HG02610 (cell line): ENCODE measurements at regions not wholly inside any gene's neighbourhood (a gene's known extent, or its start where the extent isn't known, plus 50 kb on each side); places are given as distances from the start of the nearest gene placed in this dataset.

Source experiments
- ATAC-seq: cut with Tn5 transposase; IDR thresholded peaks from one replicate; pipeline ENCODE4 v1.9.1; 2021; ENCODE audit warnings: mild to moderate bottlenecking, moderate library complexity; ENCODE audit not compliant: unreplicated experiment

GRCh38 chr4:185921583-185922555 lies 109.9 kb upstream of the SORBS2 start:
- ATAC-seq = no peak

GRCh38 chr4:185924458-185925044 lies 112.6 kb upstream of the SORBS2 start:
- no peak for ATAC-seq

DNA sequence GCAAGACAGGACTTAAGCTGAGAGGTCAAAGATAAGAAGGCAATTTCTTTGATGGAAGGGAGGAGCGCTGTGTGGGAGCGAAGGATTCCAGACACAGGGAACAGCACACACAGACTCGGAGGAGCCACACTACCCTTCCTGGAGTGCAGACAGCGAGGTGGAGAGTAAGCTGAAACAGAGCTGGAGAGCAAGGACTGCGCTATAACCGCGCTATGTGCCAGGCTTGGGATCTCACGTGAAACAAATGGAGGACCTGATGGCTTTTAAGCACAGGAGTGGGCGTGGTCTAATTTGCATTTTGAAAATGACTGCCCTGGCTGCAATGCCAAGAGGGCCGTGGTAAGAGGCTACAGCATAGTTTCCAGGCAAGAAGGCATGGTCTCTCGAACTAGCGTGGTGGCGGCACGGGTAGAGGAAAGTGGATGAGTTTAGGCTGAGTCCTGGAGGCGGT lies 113.9 kb upstream of the SORBS2 start:
- no peak for ATAC-seq

- no peak for ATAC-seq
These were observed 119.4 kb upstream of the SORBS2 start for GRCh38 chr4:185931375-185931774.

DNA sequence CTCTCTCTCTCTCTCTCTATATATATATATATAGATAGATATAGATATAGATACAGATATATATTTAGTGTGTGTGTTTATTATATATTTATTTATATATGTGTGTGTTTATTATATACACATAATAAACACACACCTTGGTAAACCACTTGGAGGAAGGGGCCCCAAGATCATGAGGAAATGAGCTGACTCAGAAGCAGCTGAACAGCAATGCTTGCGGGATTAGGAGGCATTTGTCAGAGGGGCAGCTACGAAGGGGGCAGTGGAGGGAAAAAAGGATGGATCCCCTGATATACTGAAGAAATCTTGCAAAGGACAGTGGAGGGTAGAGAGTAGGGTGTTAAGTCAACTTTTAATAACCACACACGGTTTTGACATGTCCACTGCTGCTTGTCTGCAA lies 120.0 kb upstream of the SORBS2 start:
- no peak for ATAC-seq

DNA sequence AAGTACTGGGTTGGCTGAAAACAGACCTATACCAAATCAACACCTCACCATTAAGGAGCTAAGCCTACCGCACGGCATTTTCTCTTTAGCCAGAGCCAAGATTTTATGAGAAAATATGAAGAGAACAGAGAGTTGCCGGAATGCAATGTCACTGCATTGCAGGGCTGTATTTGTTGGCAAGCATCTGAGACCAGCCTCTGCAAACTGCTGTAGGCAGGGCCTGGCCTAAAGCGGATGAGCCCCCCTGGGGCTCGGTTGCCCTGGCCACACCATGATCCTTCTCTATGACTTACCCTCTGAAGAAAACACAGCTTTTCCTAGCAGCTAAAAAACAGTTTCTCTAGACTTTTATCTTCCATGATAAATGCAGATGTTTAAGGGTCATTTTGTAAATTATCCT lies 120.5 kb upstream of the SORBS2 start:
- no peak for ATAC-seq

DNA sequence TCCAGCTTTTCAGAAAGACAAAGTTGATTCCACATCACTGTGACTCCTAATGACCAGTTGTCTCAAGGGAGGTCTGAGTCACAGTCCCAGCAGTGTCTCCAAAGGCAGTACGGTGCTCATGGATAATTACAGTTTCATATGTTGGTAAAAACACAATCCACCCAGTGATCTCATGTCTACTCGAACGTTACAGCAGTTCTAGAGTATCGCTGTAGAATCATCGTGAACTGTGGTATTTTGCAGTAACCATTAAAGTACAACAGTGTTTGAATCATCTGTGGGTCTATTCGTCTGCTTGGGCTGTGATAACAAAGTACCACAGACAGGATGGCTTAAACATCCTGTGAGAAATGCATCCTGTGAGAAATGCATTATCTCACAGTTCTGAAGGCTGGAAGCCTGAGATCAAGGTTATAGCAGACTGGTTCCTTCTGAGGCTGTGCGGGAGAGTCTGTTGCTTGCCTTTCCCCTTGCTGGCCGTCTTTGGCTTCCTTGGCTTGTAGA lies 121.1 kb upstream of the SORBS2 start:
- no peak for ATAC-seq

- no peak for ATAC-seq
These were observed 124.8 kb upstream of the SORBS2 start for GRCh38 chr4:185936650-185937376.

- ATAC-seq = no peak
These were observed 126.7 kb upstream of the SORBS2 start for GRCh38 chr4:185938654-185939053.

DNA sequence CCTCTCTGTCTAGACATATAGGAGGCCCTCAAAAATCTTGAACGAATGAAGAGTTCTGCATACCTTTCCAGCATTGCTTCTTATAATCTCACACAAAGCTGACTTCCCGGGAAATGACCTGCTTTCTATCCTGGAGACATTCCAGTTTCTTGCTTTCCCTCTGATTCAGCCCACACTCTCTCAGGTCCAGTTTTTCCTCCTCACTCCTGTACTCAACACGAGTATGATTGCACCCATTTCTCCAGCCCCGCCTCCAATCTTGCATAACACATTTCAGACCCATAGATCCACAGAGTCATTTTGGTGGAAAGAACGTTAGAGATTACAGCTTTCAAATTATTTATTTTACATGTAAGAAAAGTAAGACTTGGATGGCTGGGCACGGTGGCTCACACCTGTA lies 127.5 kb upstream of the TLR3 start:
- ATAC-seq = no peak

DNA sequence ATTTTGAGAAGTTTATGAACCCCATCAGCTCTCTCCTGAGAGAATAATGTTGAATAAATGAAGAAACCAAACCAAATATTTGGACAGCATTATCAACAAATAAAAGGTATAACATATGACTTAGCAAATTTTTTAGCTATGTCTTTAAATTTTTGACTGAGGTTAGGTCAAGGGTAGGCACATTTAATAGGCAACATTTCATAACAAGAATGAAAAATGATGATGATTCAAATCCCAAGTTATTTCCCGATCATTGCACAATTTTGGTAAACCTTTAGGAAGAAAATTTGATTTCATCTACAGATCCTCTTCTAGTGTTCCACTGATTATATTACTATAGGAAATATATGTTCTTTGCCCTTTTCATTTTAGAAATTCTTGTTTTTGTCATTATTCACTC lies 123.7 kb upstream of the TLR3 start:
- no peak for ATAC-seq

DNA sequence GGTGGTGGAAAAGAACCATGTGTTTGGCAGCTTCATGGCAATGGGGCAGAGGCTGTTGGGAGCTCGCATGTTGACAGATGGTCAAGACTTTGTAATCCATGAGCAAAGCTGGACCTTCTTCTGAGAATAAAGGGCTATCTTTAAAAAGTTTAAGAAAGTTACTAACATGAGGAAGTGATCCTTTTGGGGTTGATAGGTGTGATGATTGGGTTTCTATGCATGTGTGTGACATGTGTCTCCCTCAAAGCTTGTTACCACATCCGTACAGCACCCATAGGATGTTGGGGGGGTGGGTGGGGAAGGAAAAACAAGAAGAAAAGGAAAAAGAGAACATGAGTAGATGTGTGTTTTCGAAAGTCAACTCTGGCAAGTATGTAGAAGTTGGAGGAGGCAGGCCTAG lies 123.0 kb upstream of the TLR3 start:
- peak; percentile 50 for ATAC-seq

- no peak for ATAC-seq
These were observed 118.1 kb upstream of the TLR3 start for GRCh38 chr4:185950891-185951290.

DNA sequence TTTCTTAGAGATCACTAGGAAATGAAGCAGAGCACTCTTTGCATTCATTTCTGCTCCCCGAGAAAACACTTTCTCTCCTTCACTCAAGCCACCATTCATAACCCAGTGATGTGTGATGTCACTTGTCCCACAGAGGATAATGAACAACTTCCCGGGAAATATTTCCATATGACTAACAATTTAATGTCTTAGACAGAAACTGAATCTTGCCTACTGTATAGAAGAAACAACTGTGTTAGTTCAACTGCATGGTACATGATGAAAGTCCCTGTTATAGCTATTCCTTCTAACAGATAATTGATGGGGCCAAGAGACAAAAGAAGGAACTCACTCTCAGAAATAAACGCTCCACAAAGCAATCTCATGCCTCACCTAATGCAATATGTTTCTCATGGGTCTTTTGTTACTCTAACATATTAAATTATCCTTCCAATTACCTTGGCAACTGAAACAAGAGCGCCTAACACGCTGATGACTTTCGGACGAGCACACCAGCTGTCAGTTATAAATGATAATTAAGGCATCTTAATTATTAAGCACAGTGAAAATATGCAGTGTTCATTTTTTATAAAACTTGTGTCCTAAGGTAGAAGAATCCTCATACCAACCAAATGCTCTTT lies 113.7 kb upstream of the TLR3 start:
- no peak for ATAC-seq

GRCh38 chr4:185955826-185956543 lies 113.0 kb upstream of the TLR3 start:
- ATAC-seq = no peak

DNA sequence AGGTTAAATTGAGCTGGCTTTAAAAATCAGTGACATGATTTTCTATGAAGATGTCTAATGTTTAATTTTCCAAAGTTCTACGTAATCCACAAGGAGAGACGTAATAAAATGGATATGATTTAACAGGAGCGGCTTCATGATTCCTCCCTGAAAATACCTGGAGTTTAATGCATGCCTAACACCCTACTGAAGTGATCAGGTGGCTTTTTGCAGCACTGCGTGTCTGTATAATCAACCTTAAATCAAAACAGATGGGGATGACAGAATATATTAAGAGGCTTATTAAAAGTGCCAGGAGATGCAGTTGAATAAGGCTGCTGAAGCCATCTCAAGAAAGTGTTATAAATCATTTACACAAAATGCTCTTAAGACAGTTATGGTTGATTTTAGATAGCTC lies 112.4 kb upstream of the TLR3 start:
- ATAC-seq = no peak

DNA sequence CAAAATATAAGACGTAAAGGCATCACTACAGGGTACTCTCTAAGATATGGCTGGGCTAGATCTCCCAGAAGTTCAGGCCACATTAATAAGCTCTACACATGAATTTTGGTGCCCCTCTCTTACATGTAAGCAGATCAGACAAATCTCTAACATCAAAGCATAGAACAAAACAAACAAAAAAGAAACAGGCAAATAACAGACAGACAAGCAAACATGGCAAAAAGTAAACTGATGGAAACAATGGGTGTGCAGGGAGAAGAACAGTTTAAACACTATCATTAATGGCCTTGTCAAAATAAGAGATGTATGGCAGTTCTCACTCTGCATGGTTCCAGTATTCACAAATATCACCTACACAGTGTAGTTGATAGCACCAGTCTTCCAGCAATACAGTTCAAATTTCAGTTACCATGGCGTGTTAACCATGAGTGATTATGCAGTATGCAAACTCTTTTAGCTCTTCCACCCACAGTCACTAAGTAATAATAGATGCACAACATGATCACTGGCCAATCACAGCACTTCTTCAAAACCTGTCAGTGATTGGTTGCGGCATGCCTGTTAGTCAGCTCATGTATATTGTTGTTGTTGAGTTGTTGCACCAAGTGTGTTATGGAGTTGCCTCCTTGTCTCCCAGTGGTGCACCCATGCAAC lies 110.7 kb upstream of the TLR3 start:
- ATAC-seq = no peak

DNA sequence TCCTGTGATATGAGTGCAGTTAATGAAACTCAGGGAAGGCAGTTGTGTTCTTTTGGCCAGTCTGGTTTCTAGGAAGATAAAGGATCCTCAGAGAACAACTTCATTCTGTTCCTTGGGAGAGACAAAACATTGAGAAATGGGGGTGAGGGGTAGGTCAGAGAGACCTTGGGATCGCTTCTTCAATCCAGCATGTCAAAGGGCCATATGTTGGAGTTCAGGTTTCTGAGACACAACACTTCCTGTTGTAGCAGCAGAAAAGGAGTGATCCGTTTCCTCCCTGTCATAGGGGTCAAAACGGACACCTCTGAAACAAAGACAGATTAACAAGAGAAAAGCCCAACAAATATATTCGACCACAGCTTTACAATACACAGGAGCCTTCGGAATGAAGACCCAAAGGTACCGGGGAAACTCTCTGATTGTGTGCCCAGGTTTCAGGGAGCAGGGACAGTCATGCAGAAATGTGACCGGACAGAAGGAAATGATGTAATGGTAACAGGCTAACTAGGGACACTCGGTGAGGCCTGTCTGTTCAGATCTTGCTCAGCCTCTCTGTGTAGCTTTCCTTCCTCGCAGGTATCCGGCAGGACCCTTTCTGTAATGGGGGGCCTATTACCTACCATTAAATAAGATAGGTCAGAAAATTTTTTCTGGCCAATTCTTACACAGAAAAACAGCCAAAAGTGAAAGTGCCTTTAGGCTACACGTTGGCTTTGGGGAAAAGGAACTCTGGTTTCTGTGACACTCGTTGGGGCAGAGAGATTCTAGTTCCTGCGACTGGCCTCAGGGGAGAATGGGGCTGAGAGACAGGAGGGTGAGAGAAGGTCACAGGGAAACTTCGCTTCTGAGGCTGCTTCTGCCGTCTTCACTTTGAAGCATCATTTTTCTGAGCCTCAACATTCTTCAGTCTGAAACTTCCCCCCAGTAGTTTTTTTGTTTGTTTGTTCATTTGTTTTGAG lies 103.3 kb upstream of the TLR3 start:
- peak; percentile 84 for ATAC-seq

- ATAC-seq = no peak
These were observed 102.4 kb upstream of the TLR3 start for GRCh38 chr4:185966549-185966948.
